Colonic mucosa (tissue), 4 donors: ENCODE measurements at regions not wholly inside any gene's neighbourhood (a gene's known extent, or its start where the extent isn't known, plus 50 kb on each side); places are given as distances from the start of the nearest gene placed in this dataset.

Experiments used
- DNase-seq: peaks from one replicate; pipeline ENCODE4 v3.0.0-alpha.2; 2020
- H3K27ac ChIP-seq: fragments of 200-600 bp; one replicate; pipeline ENCODE4 v1.8.0; 2021
- H3K27me3 ChIP-seq: fragments of 200-600 bp; one replicate; pipeline ENCODE4 v1.8.0; 2021
- H3K36me3 ChIP-seq: fragments of 200-600 bp; one replicate; pipeline ENCODE4 v1.8.0; 2021
- H3K4me1 ChIP-seq: fragments of 200-600 bp; one replicate; pipeline ENCODE4 v1.8.0; 2021; ENCODE audit warnings: mild to moderate bottlenecking
- H3K4me3 ChIP-seq: fragments of 200-600 bp; one replicate; pipeline ENCODE4 v1.8.0; 2021
- H3K9ac ChIP-seq, 2 donors: one replicate each; pipeline ENCODE4 v1.7.0; 2013; ENCODE audit warnings: control low read depth in 2 of 2, low read depth in 2 of 2, low read length in 2 of 2
- H3K9me3 ChIP-seq: fragments of 200-600 bp; one replicate; pipeline ENCODE4 v1.8.0; 2021
- intact Hi-C: fragments of 100-400 bp; cut with DNase I; formaldehyde crosslinking; loops from one replicate; pipeline ENCODE4 v1.14.1; 2022
- TF ChIP-seq, protein P1 (sequence below): fragments of 200-600 bp; IDR thresholded peaks from one replicate; pipeline ENCODE4 v1.8.0; 2022; ENCODE audit warnings: antibody characterized with exemption, mild to moderate bottlenecking
- donor health status: healthy.
- donor health status: DM: no; HTN: no; CAD: no.
- donor health status: DM: no; HTN: no; CAD: no.

DNA sequence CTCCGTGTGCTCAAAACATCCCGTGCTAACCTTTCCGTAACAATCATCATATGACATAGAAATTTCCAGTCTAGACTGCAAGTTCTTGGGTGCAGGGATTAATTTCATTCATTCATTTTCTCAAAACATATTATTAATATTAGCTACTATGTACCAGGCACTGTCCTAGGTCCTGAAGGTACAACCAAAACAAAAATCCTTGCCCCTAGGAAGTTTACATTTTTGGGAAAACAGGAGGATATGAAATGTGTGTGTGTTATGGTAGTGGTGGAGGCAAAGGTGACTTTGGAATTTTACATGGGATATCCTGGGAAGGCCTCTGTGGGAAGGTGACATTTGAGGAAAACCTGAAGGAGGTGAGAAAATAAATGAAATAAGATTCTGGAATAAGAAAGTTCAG, 222.6 kb downstream of the LRRC3B start:
- H3K4me3 ChIP-seq: no peak overlapping the region
- H3K9ac ChIP-seq: no peak overlapping the region
- intact Hi-C loops: no loop called here
- DNase-seq: no peak
- no peaks in the 10 kb centered on the region for H3K4me1 ChIP-seq
- no peaks in the 10 kb centered on the region for H3K9me3 ChIP-seq
- TF ChIP-seq, protein P1, sequence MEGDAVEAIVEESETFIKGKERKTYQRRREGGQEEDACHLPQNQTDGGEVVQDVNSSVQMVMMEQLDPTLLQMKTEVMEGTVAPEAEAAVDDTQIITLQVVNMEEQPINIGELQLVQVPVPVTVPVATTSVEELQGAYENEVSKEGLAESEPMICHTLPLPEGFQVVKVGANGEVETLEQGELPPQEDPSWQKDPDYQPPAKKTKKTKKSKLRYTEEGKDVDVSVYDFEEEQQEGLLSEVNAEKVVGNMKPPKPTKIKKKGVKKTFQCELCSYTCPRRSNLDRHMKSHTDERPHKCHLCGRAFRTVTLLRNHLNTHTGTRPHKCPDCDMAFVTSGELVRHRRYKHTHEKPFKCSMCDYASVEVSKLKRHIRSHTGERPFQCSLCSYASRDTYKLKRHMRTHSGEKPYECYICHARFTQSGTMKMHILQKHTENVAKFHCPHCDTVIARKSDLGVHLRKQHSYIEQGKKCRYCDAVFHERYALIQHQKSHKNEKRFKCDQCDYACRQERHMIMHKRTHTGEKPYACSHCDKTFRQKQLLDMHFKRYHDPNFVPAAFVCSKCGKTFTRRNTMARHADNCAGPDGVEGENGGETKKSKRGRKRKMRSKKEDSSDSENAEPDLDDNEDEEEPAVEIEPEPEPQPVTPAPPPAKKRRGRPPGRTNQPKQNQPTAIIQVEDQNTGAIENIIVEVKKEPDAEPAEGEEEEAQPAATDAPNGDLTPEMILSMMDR: no peak
- H3K27me3 ChIP-seq: no peaks in the 10 kb centered on the region
- H3K27ac ChIP-seq: no peak overlapping the region
- H3K36me3 ChIP-seq: no peaks in the 10 kb centered on the region

GRCh38 chr3:26847680-26848079, 225.1 kb downstream of the LRRC3B start:
- no peaks in the 10 kb centered on the region for H3K4me1 ChIP-seq
- no peaks in the 10 kb centered on the region for H3K9me3 ChIP-seq
- intact Hi-C loops: no loop called here
- H3K36me3 ChIP-seq: no peaks in the 10 kb centered on the region
- no peak overlapping the region for H3K27ac ChIP-seq
- H3K9ac ChIP-seq: no peak overlapping the region
- no peak overlapping the region for H3K4me3 ChIP-seq
- TF ChIP-seq, protein P1: no peak
- no peaks in the 10 kb centered on the region for H3K27me3 ChIP-seq
- no peak for DNase-seq

DNA sequence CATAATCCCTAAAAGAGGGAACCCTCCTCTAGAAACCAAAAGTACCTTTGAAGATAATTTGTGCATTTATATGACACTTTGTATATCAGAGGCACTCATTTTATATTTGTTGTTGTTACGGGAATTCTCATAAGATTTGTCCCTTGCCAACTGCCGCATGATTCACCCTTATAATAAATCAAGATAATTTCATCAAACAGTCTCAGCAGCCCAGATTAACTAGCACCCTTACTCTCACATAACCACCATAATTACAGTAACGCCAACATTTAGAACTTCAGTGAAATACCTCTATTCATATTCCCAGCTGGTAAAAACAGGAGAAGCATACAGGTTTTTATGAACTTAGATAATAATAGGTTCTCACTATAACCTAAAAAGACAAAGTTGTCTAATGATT, 271.9 kb downstream of the LRRC3B start:
- no peak overlapping the region for H3K27ac ChIP-seq
- DNase-seq: no peak
- H3K4me3 ChIP-seq: no peak overlapping the region
- H3K9me3 ChIP-seq: no peaks in the 10 kb centered on the region
- H3K27me3 ChIP-seq: no peaks in the 10 kb centered on the region
- intact Hi-C loops: no loop called here
- TF ChIP-seq, protein P1: no peak
- no peaks in the 10 kb centered on the region for H3K4me1 ChIP-seq
- H3K36me3 ChIP-seq: no peaks in the 10 kb centered on the region
- no peak overlapping the region for H3K9ac ChIP-seq

- Histone ChIP-seq H3K9me3 (no peaks in the 10 kb centered on the region), H3K4me3 (no peak overlapping the region), H3K27me3 (no peaks in the 10 kb centered on the region), H3K9ac (no peak overlapping the region), H3K27ac (no peak overlapping the region), H3K36me3 (no peaks in the 10 kb centered on the region), H3K4me1 (no peaks in the 10 kb centered on the region)
- intact Hi-C loops: no loop called here
- TF ChIP-seq, protein P1: no peak
- no peak for DNase-seq
Measured at GRCh38 chr3:26915208-26915607, 292.6 kb downstream of the LRRC3B start.

- Histone ChIP-seq H3K4me1 (no peaks in the 10 kb centered on the region), H3K27ac (no peak overlapping the region), H3K4me3 (no peak overlapping the region), H3K27me3 (no peaks in the 10 kb centered on the region), H3K9me3 (no peaks in the 10 kb centered on the region), H3K36me3 (no peaks in the 10 kb centered on the region), H3K9ac (no peak overlapping the region)
- DNase-seq: no peak
- TF ChIP-seq, protein P1: no peak
- intact Hi-C loops: no loop called here
Measured at GRCh38 chr3:26920646-26921478, 298.3 kb downstream of the LRRC3B start.
